ENCODE measurements at regions not wholly inside any gene's neighbourhood (a gene's known extent, or its start where the extent isn't known, plus 50 kb on each side); places are given as distances from the start of the nearest gene placed in this dataset.

DNA sequence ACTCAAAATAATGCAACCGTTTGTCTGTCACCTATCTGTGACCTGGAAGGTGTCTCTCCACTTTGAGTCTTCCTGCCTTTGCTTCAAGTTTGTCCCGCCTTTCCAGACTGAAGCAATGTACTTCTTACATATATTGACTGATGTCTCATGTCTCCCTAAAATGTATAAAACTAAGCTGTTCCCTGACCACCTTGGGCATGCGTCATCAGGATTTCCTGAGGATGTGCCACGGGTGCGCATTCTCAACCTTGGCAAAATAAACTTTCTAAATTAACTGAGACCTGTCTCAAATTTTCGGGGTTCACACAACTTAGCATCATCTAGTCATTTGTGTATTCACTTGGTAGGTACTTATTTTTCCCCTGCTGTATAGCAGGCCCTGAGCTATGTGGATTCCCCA lies 65.3 kb upstream of the JCAD start:
- no peaks in the 10 kb centered on the region for H3K9me3 Mint-ChIP-seq
- no peak overlapping the region for H3K27ac Mint-ChIP-seq

DNA sequence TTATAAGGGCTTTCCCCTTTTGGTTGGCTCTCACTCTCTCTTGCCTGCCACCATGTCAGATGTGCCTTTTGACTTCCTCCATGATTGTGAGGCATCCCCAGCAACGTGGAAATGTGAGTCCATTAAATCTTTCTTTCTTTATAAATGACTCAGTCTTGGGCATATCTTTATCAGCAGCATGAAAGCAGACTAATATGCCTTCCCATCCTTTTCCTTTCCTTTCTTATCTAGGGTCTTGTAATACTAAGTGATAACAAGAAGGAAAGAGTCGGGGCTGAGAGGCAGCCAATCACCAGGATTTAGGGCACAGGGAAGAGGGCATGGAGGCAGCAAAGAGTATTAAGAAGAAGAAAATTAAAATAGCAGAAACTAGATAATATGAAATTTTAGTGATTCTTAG lies 62.0 kb upstream of the JCAD start:
- H3K4me3 Mint-ChIP-seq, result no peak overlapping the region
- no peaks in the 10 kb centered on the region for H3K27me3 Mint-ChIP-seq
- no peaks in the 10 kb centered on the region for H3K4me1 Mint-ChIP-seq
- no peaks in the 10 kb centered on the region for H3K9me3 Mint-ChIP-seq
- H3K27ac Mint-ChIP-seq, result no peak overlapping the region
- H3K36me3 Mint-ChIP-seq, result peaks cover 2% of the 10 kb centered on the region

More for the DNA sequence above, 65.3 kb upstream of the JCAD start:
- Mint-ChIP-seq H3K4me3 (no peak overlapping the region), H3K36me3 (peaks cover 2% of the 10 kb centered on the region), H3K27me3 (peaks cover 5% of the 10 kb centered on the region), H3K4me1 (no peaks in the 10 kb centered on the region)

DNA sequence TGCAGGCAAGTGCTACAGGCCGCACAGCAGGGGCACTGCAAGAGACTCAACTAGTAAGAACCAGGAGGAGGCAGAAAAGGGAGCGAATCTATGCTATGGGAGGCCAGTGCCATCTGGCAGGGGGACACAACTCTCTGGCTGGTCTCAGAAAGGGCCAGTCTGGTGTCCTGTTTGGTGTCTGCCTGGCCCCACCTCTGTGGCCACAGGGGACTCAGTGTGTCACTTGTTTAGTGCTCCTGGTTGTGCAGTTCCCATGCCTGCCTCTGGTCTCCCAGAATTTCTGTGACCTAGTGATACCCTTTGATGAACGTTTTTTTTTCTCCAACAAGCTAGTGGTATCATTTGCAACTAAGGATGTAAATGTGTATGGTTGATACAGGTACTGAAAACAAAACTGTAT lies 59.2 kb upstream of the JCAD start:
- Mint-ChIP-seq H3K27ac (no peak overlapping the region), H3K9me3 (no peaks in the 10 kb centered on the region), H3K4me1 (no peaks in the 10 kb centered on the region), H3K27me3 (peaks cover 5% of the 10 kb centered on the region), H3K36me3 (peaks cover 2% of the 10 kb centered on the region), H3K4me3 (no peak overlapping the region)

DNA sequence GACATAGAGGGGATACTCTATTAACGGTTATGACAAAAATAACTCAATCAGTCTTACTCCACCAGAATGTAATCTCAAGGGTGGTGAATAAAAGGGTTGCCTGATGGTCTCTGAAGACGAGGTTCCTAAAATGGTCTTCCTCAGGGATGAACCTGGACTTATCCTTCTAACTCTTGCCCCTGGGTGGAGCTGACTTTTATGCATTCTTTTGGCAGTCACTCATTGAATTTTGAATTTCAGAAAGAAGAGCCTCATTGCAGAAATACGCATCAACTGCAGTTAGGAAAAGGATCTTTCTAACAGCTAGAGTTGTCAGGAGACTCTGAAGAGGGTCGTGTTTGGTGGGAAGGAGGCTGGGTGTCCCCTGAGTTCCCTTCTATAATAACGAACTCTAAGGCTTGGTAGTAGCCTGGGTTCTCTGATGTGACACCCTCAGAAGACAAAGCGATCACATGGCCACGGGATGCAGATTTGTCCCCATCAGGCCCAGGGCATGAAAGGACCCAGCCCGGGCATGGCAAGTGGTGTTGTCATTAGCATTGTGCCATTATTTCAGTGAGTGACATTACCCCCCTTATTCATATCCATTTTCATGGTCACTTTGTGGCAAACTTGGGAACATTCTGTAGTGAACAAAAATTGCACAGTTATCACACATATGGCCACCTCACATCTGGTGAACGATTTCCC lies 58.6 kb upstream of the JCAD start:
- Mint-ChIP-seq H3K4me3 (no peak overlapping the region), H3K27me3 (peaks cover 5% of the 10 kb centered on the region), H3K4me1 (no peaks in the 10 kb centered on the region), H3K27ac (no peak overlapping the region), H3K36me3 (peaks cover 2% of the 10 kb centered on the region), H3K9me3 (no peaks in the 10 kb centered on the region)

DNA sequence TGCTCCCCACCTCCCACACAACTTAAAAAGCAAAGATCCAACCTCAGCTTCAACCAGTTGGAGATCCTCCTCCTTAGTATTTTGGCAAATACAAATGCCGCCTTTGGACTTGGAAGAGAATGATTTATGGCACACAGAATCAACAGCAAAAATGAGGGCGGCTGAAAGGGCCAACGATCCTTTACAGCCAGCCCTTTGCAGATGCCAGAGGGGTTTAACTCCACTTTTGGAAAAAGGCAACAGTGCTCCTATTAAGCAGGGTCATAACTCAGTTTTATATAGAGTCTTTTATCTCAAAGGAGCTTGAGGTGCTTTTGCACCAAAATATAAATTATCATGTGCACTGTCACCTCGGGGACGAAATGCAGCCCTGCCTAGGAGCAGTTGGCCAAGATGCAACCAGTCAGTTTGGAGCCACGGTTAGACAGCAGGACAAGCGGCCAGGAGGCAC lies 56.7 kb upstream of the JCAD start:
- Mint-ChIP-seq H3K9me3 (no peaks in the 10 kb centered on the region), H3K27me3 (peaks cover 5% of the 10 kb centered on the region), H3K4me3 (no peak overlapping the region), H3K36me3 (no peaks in the 10 kb centered on the region), H3K27ac (no peak overlapping the region), H3K4me1 (no peaks in the 10 kb centered on the region)

DNA sequence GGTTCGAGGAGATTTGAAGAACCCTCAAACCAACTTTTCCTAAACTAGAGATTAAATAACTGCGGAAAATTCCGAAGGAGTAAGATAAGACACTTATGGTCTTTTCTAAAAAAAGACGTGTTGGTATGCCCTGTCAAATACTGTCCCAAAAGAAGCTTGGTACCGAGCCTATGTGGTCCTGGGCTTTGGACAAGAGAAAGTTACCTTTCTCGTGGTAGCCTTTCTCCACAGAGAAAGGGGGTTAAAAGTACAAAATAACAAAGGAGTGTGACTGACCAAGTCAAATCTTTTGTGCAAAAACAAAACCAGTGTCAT lies 56.2 kb upstream of the JCAD start:
- Mint-ChIP-seq H3K36me3 (no peaks in the 10 kb centered on the region), H3K9me3 (no peaks in the 10 kb centered on the region), H3K4me1 (no peaks in the 10 kb centered on the region), H3K4me3 (no peak overlapping the region), H3K27ac (no peak overlapping the region), H3K27me3 (peaks cover 5% of the 10 kb centered on the region)

DNA sequence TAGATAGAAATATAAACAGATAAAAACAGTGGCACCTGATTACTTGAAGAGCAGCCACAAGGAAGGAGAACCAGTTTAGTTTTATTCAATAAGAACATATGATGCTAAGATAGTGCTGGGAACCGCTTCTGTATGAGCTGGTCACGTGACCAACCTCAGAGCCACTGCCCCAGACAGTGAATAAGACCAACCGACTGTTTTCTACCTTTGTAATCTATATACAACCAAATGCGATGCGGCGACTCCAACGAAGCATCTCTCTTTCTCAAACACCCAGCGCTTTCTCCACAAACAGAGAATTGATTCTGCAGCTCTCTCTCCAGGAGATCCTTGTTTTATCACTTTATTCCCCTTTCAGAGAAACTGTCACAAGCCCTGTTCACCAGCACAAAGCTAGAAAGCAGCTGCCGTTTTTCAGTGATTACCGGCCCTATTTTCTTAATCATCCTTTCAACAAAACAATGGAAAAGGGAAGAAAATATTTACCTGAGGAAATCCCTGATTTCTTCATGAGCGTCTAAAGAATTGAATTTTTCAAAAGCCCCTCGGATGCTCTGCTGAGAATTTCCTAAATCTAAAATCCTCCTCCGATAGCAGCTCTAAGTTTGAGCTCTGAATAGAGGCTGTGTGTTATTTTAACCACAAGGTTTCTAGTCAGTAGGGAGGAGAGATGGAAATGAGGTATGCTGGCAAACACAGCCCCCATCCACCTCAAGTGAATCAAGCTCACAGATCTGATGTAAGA lies 55.7 kb upstream of the JCAD start:
- H3K36me3 Mint-ChIP-seq, result no peaks in the 10 kb centered on the region
- no peak overlapping the region for H3K4me3 Mint-ChIP-seq

DNA sequence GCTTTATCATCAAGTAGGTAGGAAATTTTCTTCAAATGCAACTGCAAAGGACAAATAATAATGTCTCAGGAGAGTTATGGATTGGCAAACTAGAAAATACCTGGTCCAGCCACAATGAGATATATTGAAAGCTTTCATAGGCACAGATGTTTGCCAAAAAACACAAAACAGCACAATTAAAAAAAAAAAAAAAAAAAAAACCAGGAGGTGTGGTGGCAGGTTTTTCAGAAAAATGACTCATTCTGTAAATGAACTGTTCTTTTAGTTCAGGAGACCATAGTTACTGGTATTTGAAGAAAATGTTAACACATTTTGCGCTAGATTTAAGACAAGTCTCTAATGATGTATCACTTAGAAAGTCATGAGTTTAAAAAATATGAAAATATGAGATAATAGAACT lies 55.0 kb upstream of the JCAD start:
- H3K9me3 Mint-ChIP-seq, result no peaks in the 10 kb centered on the region
- no peaks in the 10 kb centered on the region for H3K4me1 Mint-ChIP-seq
- H3K36me3 Mint-ChIP-seq, result no peaks in the 10 kb centered on the region
- no peak overlapping the region for H3K27ac Mint-ChIP-seq
- H3K27me3 Mint-ChIP-seq, result peaks cover 5% of the 10 kb centered on the region
- H3K4me3 Mint-ChIP-seq, result no peak overlapping the region

More for the DNA sequence above, 55.7 kb upstream of the JCAD start:
- Mint-ChIP-seq H3K27me3 (peaks cover 5% of the 10 kb centered on the region), H3K9me3 (no peaks in the 10 kb centered on the region), H3K4me1 (no peaks in the 10 kb centered on the region), H3K27ac (no peak overlapping the region)

DNA sequence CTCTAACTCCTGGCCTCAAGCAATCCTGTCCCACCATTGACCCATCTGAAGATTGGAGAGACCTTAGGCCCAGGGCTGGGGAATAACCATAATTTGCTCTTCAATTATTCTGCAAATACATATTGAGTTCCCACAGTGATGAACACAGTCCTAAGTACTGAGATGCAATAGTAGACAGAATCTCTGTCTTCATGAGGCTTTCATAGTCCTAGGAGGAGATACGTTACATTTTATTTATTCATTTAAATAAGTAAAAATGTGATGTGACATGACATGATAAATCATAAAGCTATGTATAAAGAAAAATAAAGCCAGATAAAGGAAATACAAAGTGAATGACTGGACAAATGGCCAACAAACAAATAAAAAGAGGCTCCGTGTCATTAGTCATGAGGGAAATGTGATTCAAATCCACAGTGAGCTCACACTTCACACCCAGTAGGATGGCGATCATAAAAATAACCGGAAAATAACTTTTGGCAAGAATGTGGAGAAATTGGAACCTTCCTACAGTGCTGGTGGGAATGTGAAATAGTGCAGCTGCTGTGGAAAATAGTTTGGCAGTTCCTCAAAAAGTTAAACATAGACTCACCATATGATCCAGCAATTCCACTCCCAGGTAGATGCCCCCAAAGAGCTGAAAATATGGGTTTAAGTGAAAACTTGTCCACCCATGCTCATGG lies 52.1 kb upstream of the JCAD start:
- Mint-ChIP-seq H3K36me3 (no peaks in the 10 kb centered on the region), H3K4me3 (no peak overlapping the region), H3K27me3 (peaks cover 9% of the 10 kb centered on the region), H3K4me1 (no peaks in the 10 kb centered on the region), H3K27ac (no peak overlapping the region), H3K9me3 (no peaks in the 10 kb centered on the region)

All from activated naive CD4-positive, alpha-beta T cell treated with anti-CD3 and anti-CD28 coated beads, Interleukin-2, amount 50 U/mL, for 24 hours (primary cell).